HCEC 1CT (cell line): ENCODE measurements at regions not wholly inside any gene's neighbourhood (a gene's known extent, or its start where the extent isn't known, plus 50 kb on each side); places are given as distances from the start of the nearest gene placed in this dataset.

ENCODE experiments used
- DNase-seq: peaks from one replicate; pipeline ENCODE4 v3.0.0-alpha.2; 2017

- DNase-seq = no peak
These were observed 67.5 kb upstream of the IGFBP3 start for GRCh38 chr7:45988405-45989057.

- no peak for DNase-seq
These were observed 66.6 kb upstream of the IGFBP3 start for GRCh38 chr7:45987521-45988290.

- no peak for DNase-seq
These were observed 65.6 kb upstream of the IGFBP3 start for GRCh38 chr7:45986355-45987298.

- DNase-seq = peak; percentile 52
These were observed 64.8 kb upstream of the IGFBP3 start for GRCh38 chr7:45985902-45986301.

GRCh38 chr7:45984386-45985295 is 63.6 kb upstream of the IGFBP3 start:
- DNase-seq = no peak

- DNase-seq = no peak
These were observed 62.7 kb upstream of the IGFBP3 start for GRCh38 chr7:45983720-45984255.

- no peak for DNase-seq
These were observed 62.0 kb upstream of the IGFBP3 start for GRCh38 chr7:45982907-45983719.

GRCh38 chr7:45982132-45982531 is 61.1 kb upstream of the IGFBP3 start:
- no peak for DNase-seq

- DNase-seq = no peak
These were observed 59.9 kb upstream of the IGFBP3 start for GRCh38 chr7:45980973-45981372.

- peak; percentile 44 for DNase-seq
These were observed 59.3 kb upstream of the IGFBP3 start for GRCh38 chr7:45980181-45980905.

GRCh38 chr7:45979275-45980180 is 58.5 kb upstream of the IGFBP3 start:
- no peak for DNase-seq

- peak; percentile 9 for DNase-seq
These were observed 57.7 kb upstream of the IGFBP3 start for GRCh38 chr7:45978731-45979211.

GRCh38 chr7:45978010-45978681 is 57.1 kb upstream of the IGFBP3 start:
- peak; percentile 92 for DNase-seq

- no peak for DNase-seq
These were observed 56.2 kb upstream of the IGFBP3 start for GRCh38 chr7:45977256-45977780.

- no peak for DNase-seq
These were observed 55.4 kb upstream of the IGFBP3 start for GRCh38 chr7:45976485-45976856.

GRCh38 chr7:45975847-45976484 is 54.9 kb upstream of the IGFBP3 start:
- no peak for DNase-seq

GRCh38 chr7:45975367-45975766 is 54.3 kb upstream of the IGFBP3 start:
- DNase-seq = no peak
